ENCODE measurements at regions not wholly inside any gene's neighbourhood (a gene's known extent, or its start where the extent isn't known, plus 50 kb on each side); places are given as distances from the start of the nearest gene placed in this dataset.
"Not testable (repeated sequence)": the region's sequence is repeated elsewhere in the genome, so short reads cannot be mapped to it uniquely, and the experiment has no call there.

- no peak for DNase-seq (ENCODE audit: low read depth)
Measured at GRCh38 chr21:35164971-35165483, 115.9 kb upstream of the RUNX1 start.

- no peak for DNase-seq (ENCODE audit: low read depth)
Measured at GRCh38 chr21:35164380-35164779, 115.3 kb upstream of the RUNX1 start.

- no peak for DNase-seq (ENCODE audit: low read depth)
Measured at GRCh38 chr21:35163411-35163810, 114.3 kb upstream of the RUNX1 start.

GRCh38 chr21:35162831-35163230, 113.7 kb upstream of the RUNX1 start:
- no peak for DNase-seq (ENCODE audit: low read depth)

- DNase-seq (ENCODE audit: low read depth) = peak; percentile 62
Measured at GRCh38 chr21:35159881-35160280, 110.8 kb upstream of the RUNX1 start.

GRCh38 chr21:35157374-35157773, 108.3 kb upstream of the RUNX1 start:
- DNase-seq (ENCODE audit: low read depth) = not testable (repeated sequence)

GRCh38 chr21:35156293-35157278, 107.5 kb upstream of the RUNX1 start:
- no peak for DNase-seq (ENCODE audit: low read depth)

- DNase-seq (ENCODE audit: low read depth) = no peak
Measured at GRCh38 chr21:35154788-35155187, 105.7 kb upstream of the RUNX1 start.

- DNase-seq (ENCODE audit: low read depth) = no peak
Measured at GRCh38 chr21:35153671-35154070, 104.6 kb upstream of the RUNX1 start.

- DNase-seq (ENCODE audit: low read depth) = peak; percentile 28
Measured at GRCh38 chr21:35150562-35151226, 101.6 kb upstream of the RUNX1 start.

- DNase-seq (ENCODE audit: low read depth) = no peak
Measured at GRCh38 chr21:35149698-35150097, 100.6 kb upstream of the RUNX1 start.

GRCh38 chr21:35147439-35147838, 98.3 kb upstream of the RUNX1 start:
- DNase-seq (ENCODE audit: low read depth) = no peak

- no peak for DNase-seq (ENCODE audit: low read depth)
Measured at GRCh38 chr21:35145626-35146233, 96.6 kb upstream of the RUNX1 start.

- no peak for DNase-seq (ENCODE audit: low read depth)
Measured at GRCh38 chr21:35144978-35145377, 95.9 kb upstream of the RUNX1 start.

GRCh38 chr21:35142036-35142815, 93.1 kb upstream of the RUNX1 start:
- DNase-seq (ENCODE audit: low read depth) = no peak

- DNase-seq (ENCODE audit: low read depth) = no peak
Measured at GRCh38 chr21:35139382-35139715, 90.2 kb upstream of the RUNX1 start.

GRCh38 chr21:35138665-35139381, 89.7 kb upstream of the RUNX1 start:
- DNase-seq (ENCODE audit: low read depth) = no peak

- no peak for DNase-seq (ENCODE audit: low read depth)
Measured at GRCh38 chr21:35136586-35137219, 87.6 kb upstream of the RUNX1 start.

- DNase-seq (ENCODE audit: low read depth) = no peak
Measured at GRCh38 chr21:35136106-35136505, 87.0 kb upstream of the RUNX1 start.

GRCh38 chr21:35135481-35135880, 86.4 kb upstream of the RUNX1 start:
- DNase-seq (ENCODE audit: low read depth) = no peak

GRCh38 chr21:35134309-35134708, 85.2 kb upstream of the RUNX1 start:
- DNase-seq (ENCODE audit: low read depth) = no peak
